SK-N-DZ (cell line): ENCODE measurements at regions not wholly inside any gene's neighbourhood (a gene's known extent, or its start where the extent isn't known, plus 50 kb on each side); places are given as distances from the start of the nearest gene placed in this dataset.
"Not testable (repeated sequence)": the region's sequence is repeated elsewhere in the genome, so short reads cannot be mapped to it uniquely, and the experiment has no call there.

Experiments used
- DNase-seq: peaks from one replicate; pipeline ENCODE4 v3.0.0-alpha.2; 2015; ENCODE audit warnings: low spot score

- no peak for DNase-seq
Measured at GRCh38 chr5:152116934-152117333, 192.3 kb upstream of the GLRA1 start.

GRCh38 chr5:152113401-152113800 lies 188.8 kb upstream of the GLRA1 start:
- DNase-seq, result no peak

GRCh38 chr5:152107220-152107619 lies 182.6 kb upstream of the GLRA1 start:
- no peak for DNase-seq

- DNase-seq, result no peak
Measured at GRCh38 chr5:152106571-152106970, 181.9 kb upstream of the GLRA1 start.

GRCh38 chr5:152105085-152105484 lies 180.4 kb upstream of the GLRA1 start:
- DNase-seq, result no peak

- DNase-seq, result no peak
Measured at GRCh38 chr5:152104211-152104610, 179.6 kb upstream of the GLRA1 start.

GRCh38 chr5:152102908-152103307 lies 178.3 kb upstream of the GLRA1 start:
- DNase-seq, result not testable (repeated sequence)

GRCh38 chr5:152102057-152102456 lies 177.4 kb upstream of the GLRA1 start:
- DNase-seq, result no peak

- DNase-seq, result no peak
Measured at GRCh38 chr5:152100462-152100861, 175.8 kb upstream of the GLRA1 start.

- DNase-seq, result no peak
Measured at GRCh38 chr5:152097128-152097527, 172.5 kb upstream of the GLRA1 start.

- DNase-seq, result no peak
Measured at GRCh38 chr5:152094716-152095115, 170.1 kb upstream of the GLRA1 start.

GRCh38 chr5:152094060-152094459 lies 169.4 kb upstream of the GLRA1 start:
- no peak for DNase-seq

GRCh38 chr5:152092580-152092979 lies 167.9 kb upstream of the GLRA1 start:
- no peak for DNase-seq

- DNase-seq, result no peak
Measured at GRCh38 chr5:152089644-152090043, 165.0 kb upstream of the GLRA1 start.

- no peak for DNase-seq
Measured at GRCh38 chr5:152086668-152087067, 162.0 kb upstream of the GLRA1 start.

- no peak for DNase-seq
Measured at GRCh38 chr5:152084476-152084875, 159.8 kb upstream of the GLRA1 start.

GRCh38 chr5:152083231-152083630 lies 158.6 kb upstream of the GLRA1 start:
- no peak for DNase-seq

- DNase-seq, result no peak
Measured at GRCh38 chr5:152072091-152072490, 147.4 kb upstream of the GLRA1 start.

- no peak for DNase-seq
Measured at GRCh38 chr5:152070591-152070990, 145.9 kb upstream of the GLRA1 start.

- no peak for DNase-seq
Measured at GRCh38 chr5:152066784-152067183, 142.1 kb upstream of the GLRA1 start.

GRCh38 chr5:152063004-152063403 lies 138.4 kb upstream of the GLRA1 start:
- DNase-seq, result no peak

GRCh38 chr5:152061095-152061494 lies 136.4 kb upstream of the GLRA1 start:
- DNase-seq, result no peak

GRCh38 chr5:152058267-152058666 lies 133.6 kb upstream of the GLRA1 start:
- DNase-seq, result no peak

- no peak for DNase-seq
Measured at GRCh38 chr5:152056931-152057330, 132.3 kb upstream of the GLRA1 start.

GRCh38 chr5:152052470-152052869 lies 127.8 kb upstream of the GLRA1 start:
- no peak for DNase-seq
